GM19463 (cell line): ENCODE measurements at regions not wholly inside any gene's neighbourhood (a gene's known extent, or its start where the extent isn't known, plus 50 kb on each side); places are given as distances from the start of the nearest gene placed in this dataset.

Experiments used
- ATAC-seq: cut with Tn5 transposase; IDR thresholded peaks from one replicate; pipeline ENCODE4 v1.9.1; 2021; ENCODE audit warnings: mild to moderate bottlenecking, moderate library complexity; ENCODE audit not compliant: unreplicated experiment

GRCh38 chr5:148912714-148913398 lies 86.4 kb downstream of the ADRB2 start:
- no peak for ATAC-seq

GRCh38 chr5:148913493-148913892 lies 87.1 kb downstream of the ADRB2 start:
- no peak for ATAC-seq

GRCh38 chr5:148913985-148914431 lies 87.6 kb downstream of the ADRB2 start:
- ATAC-seq, result no peak

GRCh38 chr5:148915224-148915817 lies 88.9 kb downstream of the ADRB2 start:
- ATAC-seq, result no peak

GRCh38 chr5:148920646-148921288 lies 94.4 kb downstream of the ADRB2 start:
- no peak for ATAC-seq

GRCh38 chr5:148921350-148921749 lies 94.9 kb downstream of the ADRB2 start:
- no peak for ATAC-seq

- peak; percentile 93 for ATAC-seq
Measured at GRCh38 chr5:148922606-148923005, 96.2 kb downstream of the ADRB2 start.

GRCh38 chr5:148923023-148923422 lies 96.6 kb downstream of the ADRB2 start:
- peak; percentile 10 for ATAC-seq

GRCh38 chr5:148924817-148925216 lies 98.4 kb downstream of the ADRB2 start:
- no peak for ATAC-seq

GRCh38 chr5:148926207-148926606 lies 99.8 kb downstream of the ADRB2 start:
- no peak for ATAC-seq

GRCh38 chr5:148927307-148927946 lies 101.0 kb downstream of the ADRB2 start:
- ATAC-seq, result no peak

- ATAC-seq, result peak; percentile 63
Measured at GRCh38 chr5:148928141-148928540, 101.7 kb downstream of the ADRB2 start.

GRCh38 chr5:148931453-148932057 lies 105.1 kb downstream of the ADRB2 start:
- ATAC-seq, result no peak

GRCh38 chr5:148932355-148932935 lies 106.0 kb downstream of the ADRB2 start:
- ATAC-seq, result no peak

- no peak for ATAC-seq
Measured at GRCh38 chr5:148933903-148934432, 107.6 kb downstream of the ADRB2 start.

- ATAC-seq, result no peak
Measured at GRCh38 chr5:148934895-148935400, 108.5 kb downstream of the ADRB2 start.

- ATAC-seq, result no peak
Measured at GRCh38 chr5:148937239-148937638, 110.8 kb downstream of the ADRB2 start.

- ATAC-seq, result no peak
Measured at GRCh38 chr5:148937830-148938521, 111.6 kb downstream of the ADRB2 start.

- ATAC-seq, result no peak
Measured at GRCh38 chr5:148938522-148938882, 112.1 kb downstream of the ADRB2 start.

GRCh38 chr5:148939676-148940075 lies 113.3 kb downstream of the ADRB2 start:
- ATAC-seq, result no peak
